ENCODE measurements at regions not wholly inside any gene's neighbourhood (a gene's known extent, or its start where the extent isn't known, plus 50 kb on each side); places are given as distances from the start of the nearest gene placed in this dataset.

DNA sequence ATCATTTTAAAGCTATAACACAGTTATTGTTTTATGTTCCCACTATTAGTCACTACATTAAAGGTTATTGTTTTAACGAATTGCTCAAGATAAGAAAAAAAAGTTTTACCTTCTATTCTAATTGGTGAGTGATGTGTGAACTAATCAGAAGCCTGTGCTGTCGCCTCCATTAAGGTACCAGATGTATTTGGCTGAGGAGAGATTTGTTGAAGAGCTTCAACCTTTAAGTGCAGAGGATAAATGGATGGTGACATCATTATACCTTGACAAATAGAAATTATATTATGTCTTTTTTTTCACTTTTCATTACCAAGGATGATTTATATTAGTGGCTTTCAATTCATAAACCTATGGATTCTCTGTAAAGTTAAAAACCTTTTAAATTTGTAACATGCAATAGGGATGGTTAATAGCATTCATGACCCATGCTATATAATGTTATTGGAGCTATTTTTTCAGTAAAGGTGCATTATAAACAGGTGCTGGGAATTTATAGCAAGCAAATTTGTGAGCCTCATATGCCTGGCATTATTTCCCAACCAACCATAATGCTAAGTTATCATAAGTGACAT is 97.0 kb upstream of the NPVF start:
- TF ChIP-seq, protein P1, sequence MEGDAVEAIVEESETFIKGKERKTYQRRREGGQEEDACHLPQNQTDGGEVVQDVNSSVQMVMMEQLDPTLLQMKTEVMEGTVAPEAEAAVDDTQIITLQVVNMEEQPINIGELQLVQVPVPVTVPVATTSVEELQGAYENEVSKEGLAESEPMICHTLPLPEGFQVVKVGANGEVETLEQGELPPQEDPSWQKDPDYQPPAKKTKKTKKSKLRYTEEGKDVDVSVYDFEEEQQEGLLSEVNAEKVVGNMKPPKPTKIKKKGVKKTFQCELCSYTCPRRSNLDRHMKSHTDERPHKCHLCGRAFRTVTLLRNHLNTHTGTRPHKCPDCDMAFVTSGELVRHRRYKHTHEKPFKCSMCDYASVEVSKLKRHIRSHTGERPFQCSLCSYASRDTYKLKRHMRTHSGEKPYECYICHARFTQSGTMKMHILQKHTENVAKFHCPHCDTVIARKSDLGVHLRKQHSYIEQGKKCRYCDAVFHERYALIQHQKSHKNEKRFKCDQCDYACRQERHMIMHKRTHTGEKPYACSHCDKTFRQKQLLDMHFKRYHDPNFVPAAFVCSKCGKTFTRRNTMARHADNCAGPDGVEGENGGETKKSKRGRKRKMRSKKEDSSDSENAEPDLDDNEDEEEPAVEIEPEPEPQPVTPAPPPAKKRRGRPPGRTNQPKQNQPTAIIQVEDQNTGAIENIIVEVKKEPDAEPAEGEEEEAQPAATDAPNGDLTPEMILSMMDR (conservative IDR thresholded peaks at IDR 0.05 in 1 of 2, IDR thresholded peaks at IDR 0.05 in 1 of 2; ENCODE audit: low read depth in 1 of 2, low read length in 2 of 2): no peak
- no peak for TF ChIP-seq EZH2 (IDR thresholded peaks at IDR 0.05; ENCODE audit: low read length, missing control alignments)
